GM19438 (cell line): ENCODE measurements at regions not wholly inside any gene's neighbourhood (a gene's known extent, or its start where the extent isn't known, plus 50 kb on each side); places are given as distances from the start of the nearest gene placed in this dataset.

ENCODE experiments used
- ATAC-seq: cut with Tn5 transposase; IDR thresholded peaks from one replicate; pipeline ENCODE4 v1.9.1; 2021; ENCODE audit warnings: low read depth; ENCODE audit not compliant: unreplicated experiment

- ATAC-seq = no peak
These were observed 131.3 kb upstream of the AP1S2 start for GRCh38 chrX:15985937-15986336.

GRCh38 chrX:15983034-15983433 is 128.4 kb upstream of the AP1S2 start:
- no peak for ATAC-seq

- ATAC-seq = no peak
These were observed 123.0 kb upstream of the AP1S2 start for GRCh38 chrX:15977644-15978043.

GRCh38 chrX:15976396-15976795 is 121.8 kb upstream of the AP1S2 start:
- ATAC-seq = no peak

GRCh38 chrX:15973946-15974345 is 119.3 kb upstream of the AP1S2 start:
- no peak for ATAC-seq

- no peak for ATAC-seq
These were observed 118.7 kb upstream of the AP1S2 start for GRCh38 chrX:15973299-15973698.

- no peak for ATAC-seq
These were observed 117.1 kb upstream of the AP1S2 start for GRCh38 chrX:15971696-15972095.

GRCh38 chrX:15963858-15964257 is 109.2 kb upstream of the AP1S2 start:
- ATAC-seq = no peak

- no peak for ATAC-seq
These were observed 105.6 kb upstream of the AP1S2 start for GRCh38 chrX:15960237-15960636.

- no peak for ATAC-seq
These were observed 102.1 kb upstream of the AP1S2 start for GRCh38 chrX:15956681-15957080.

GRCh38 chrX:15953801-15954200 is 99.2 kb upstream of the AP1S2 start:
- no peak for ATAC-seq

- no peak for ATAC-seq
These were observed 97.6 kb upstream of the AP1S2 start for GRCh38 chrX:15952212-15952611.

GRCh38 chrX:15948318-15948660 is 93.7 kb upstream of the AP1S2 start:
- no peak for ATAC-seq

- ATAC-seq = no peak
These were observed 93.2 kb upstream of the AP1S2 start for GRCh38 chrX:15947648-15948317.

GRCh38 chrX:15946783-15947580 is 92.4 kb upstream of the AP1S2 start:
- no peak for ATAC-seq

GRCh38 chrX:15943391-15943790 is 88.8 kb upstream of the AP1S2 start:
- no peak for ATAC-seq

- no peak for ATAC-seq
These were observed 87.7 kb upstream of the AP1S2 start for GRCh38 chrX:15942307-15942706.

GRCh38 chrX:15939737-15940136 is 85.1 kb upstream of the AP1S2 start:
- no peak for ATAC-seq

GRCh38 chrX:15938072-15938471 is 83.5 kb upstream of the AP1S2 start:
- no peak for ATAC-seq

GRCh38 chrX:15931362-15931761 is 76.7 kb upstream of the AP1S2 start:
- ATAC-seq = no peak

- ATAC-seq = peak; percentile 85
These were observed 76.0 kb upstream of the AP1S2 start for GRCh38 chrX:15930585-15930984.

GRCh38 chrX:15929194-15929593 is 74.6 kb upstream of the AP1S2 start:
- no peak for ATAC-seq
